PC-3 (cell line): ENCODE measurements at regions not wholly inside any gene's neighbourhood (a gene's known extent, or its start where the extent isn't known, plus 50 kb on each side); places are given as distances from the start of the nearest gene placed in this dataset.

ENCODE experiments used
- EZH2 ChIP-seq: fragments of 300-600 bp; sonication (generic); IDR thresholded peaks from one replicate; pipeline ENCODE4 v1.6.1; 2017; ENCODE audit warnings: antibody characterized with exemption, mild to moderate bottlenecking, low read length; ENCODE audit not compliant: unreplicated experiment
- EZH2phosphoT487 ChIP-seq: fragments of 300-600 bp; sonication (generic); IDR thresholded peaks from 2 replicates; pipeline ENCODE4 v1.6.1; 2018; ENCODE audit warnings: mild to moderate bottlenecking, antibody characterized with exemption, low read length, borderline replicate concordance
- TF ChIP-seq, protein P1 (sequence below): fragments of 300-600 bp; sonication (generic); conservative IDR thresholded peaks from 2 replicates; pipeline ENCODE4 v1.5.1; 2017; ENCODE audit warnings: antibody characterized with exemption, low read depth, mild to moderate bottlenecking, low read length

DNA sequence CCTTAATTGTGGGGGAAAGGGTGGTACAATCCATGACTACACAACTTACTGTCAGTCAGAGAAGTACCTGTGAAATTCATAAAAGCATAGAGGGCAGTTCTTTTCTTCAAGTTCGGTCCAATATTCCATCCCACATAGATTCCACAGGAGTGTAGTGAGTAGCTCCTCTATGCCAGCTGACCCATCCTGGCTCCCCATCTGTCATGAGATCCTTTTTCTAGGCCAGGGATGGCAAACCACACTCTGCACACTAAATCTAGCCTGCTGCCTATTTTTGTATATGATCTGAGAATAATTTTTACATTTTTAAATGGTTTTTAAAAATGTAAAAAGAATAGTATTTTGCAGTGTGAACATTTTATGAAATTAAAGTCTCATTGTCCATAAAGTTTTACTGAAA is 107.0 kb upstream of the TSPAN2 start:
- TF ChIP-seq, protein P1, sequence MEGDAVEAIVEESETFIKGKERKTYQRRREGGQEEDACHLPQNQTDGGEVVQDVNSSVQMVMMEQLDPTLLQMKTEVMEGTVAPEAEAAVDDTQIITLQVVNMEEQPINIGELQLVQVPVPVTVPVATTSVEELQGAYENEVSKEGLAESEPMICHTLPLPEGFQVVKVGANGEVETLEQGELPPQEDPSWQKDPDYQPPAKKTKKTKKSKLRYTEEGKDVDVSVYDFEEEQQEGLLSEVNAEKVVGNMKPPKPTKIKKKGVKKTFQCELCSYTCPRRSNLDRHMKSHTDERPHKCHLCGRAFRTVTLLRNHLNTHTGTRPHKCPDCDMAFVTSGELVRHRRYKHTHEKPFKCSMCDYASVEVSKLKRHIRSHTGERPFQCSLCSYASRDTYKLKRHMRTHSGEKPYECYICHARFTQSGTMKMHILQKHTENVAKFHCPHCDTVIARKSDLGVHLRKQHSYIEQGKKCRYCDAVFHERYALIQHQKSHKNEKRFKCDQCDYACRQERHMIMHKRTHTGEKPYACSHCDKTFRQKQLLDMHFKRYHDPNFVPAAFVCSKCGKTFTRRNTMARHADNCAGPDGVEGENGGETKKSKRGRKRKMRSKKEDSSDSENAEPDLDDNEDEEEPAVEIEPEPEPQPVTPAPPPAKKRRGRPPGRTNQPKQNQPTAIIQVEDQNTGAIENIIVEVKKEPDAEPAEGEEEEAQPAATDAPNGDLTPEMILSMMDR: no peak
- TF ChIP-seq EZH2 (no peak), EZH2phosphoT487 (no peak)
